ENCODE measurements at regions not wholly inside any gene's neighbourhood (a gene's known extent, or its start where the extent isn't known, plus 50 kb on each side); places are given as distances from the start of the nearest gene placed in this dataset.
"Not testable (repeated sequence)": the region's sequence is repeated elsewhere in the genome, so short reads cannot be mapped to it uniquely, and the experiment has no call there.

DNA sequence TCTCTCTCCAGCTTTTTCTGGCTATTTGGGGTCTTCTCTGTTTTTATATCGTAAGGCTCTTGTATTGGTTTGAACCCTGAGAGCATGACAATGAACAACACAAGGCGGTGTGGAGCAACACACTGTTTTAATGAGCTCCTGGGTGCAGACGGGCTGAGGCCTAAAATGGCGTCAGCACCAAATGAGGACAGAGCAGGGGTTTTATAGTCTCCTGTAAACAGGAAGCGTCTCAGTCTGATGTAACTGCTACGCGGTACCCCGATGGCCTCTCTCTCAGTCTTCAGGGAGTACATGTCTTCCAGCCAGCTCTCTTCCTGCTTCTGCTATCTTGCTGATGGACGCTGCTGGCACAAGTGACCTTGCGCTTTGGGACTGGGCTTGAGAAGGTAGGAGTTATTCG, 95.9 kb upstream of the CCDC71L start:
- H3K27ac ChIP-seq, result no peak overlapping the region
- ATAC-seq, result no peak
- no peak overlapping the region for H3K4me3 ChIP-seq
- 84 to 100% methylated on average over 1 to 11 of the region's 11 CpGs for WGBS, 2 donors (ENCODE audit: low coverage in 1 of 2)
- peaks cover 0 to 8% (median 0%) of the 10 kb centered on the region in 3 donors for H3K4me1 ChIP-seq
- TF ChIP-seq EP300 (IDR thresholded peaks at IDR 0.05) (no peak), POLR2A (IDR thresholded peaks at IDR 0.05) (no peak), CTCF (IDR thresholded peaks at IDR 0.05) (no peak), POLR2AphosphoS5 (IDR thresholded peaks at IDR 0.05) (no peak)
- no peaks in the 10 kb centered on the region for H3K27me3 ChIP-seq
- peaks cover 0 to 7% (median 0%) of the 10 kb centered on the region in 3 donors for H3K9me3 ChIP-seq
- no peaks in the 10 kb centered on the region for H3K36me3 ChIP-seq

GRCh38 chr7:106757846-106758245, 96.9 kb upstream of the CCDC71L start:
- no peak for TF ChIP-seq EP300 (IDR thresholded peaks at IDR 0.05)
- no peak for TF ChIP-seq CTCF (IDR thresholded peaks at IDR 0.05)
- TF ChIP-seq POLR2A (IDR thresholded peaks at IDR 0.05), result no peak
- TF ChIP-seq POLR2AphosphoS5 (IDR thresholded peaks at IDR 0.05), result no peak

GRCh38 chr7:106762845-106763244, 101.9 kb upstream of the CCDC71L start:
- not testable (repeated sequence) for H3K9me3 ChIP-seq

More at GRCh38 chr7:106757846-106758245, 96.9 kb upstream of the CCDC71L start:
- H3K9me3 ChIP-seq, result peaks cover 0 to 7% (median 0%) of the 10 kb centered on the region in 3 donors
- peaks cover 0 to 8% (median 0%) of the 10 kb centered on the region in 3 donors for H3K4me1 ChIP-seq
- WGBS, 2 donors (ENCODE audit: low coverage in 1 of 2), result 13 to 46% methylated on average over 2 of the region's 2 CpGs
- H3K27me3 ChIP-seq, result no peaks in the 10 kb centered on the region
- H3K27ac ChIP-seq, result no peak overlapping the region
- no peak overlapping the region for H3K4me3 ChIP-seq
- H3K36me3 ChIP-seq, result no peaks in the 10 kb centered on the region
- ATAC-seq, result no peak

GRCh38 chr7:106763717-106764116, 101.4 kb upstream of the PIK3CG start:
- Histone ChIP-seq H3K27ac (no peak overlapping the region), H3K36me3 (no peaks in the 10 kb centered on the region), H3K27me3 (no peaks in the 10 kb centered on the region), H3K4me3 (no peak overlapping the region), H3K9me3 (no peaks in the 10 kb centered on the region), H3K4me1 (peaks cover 0 to 28% (median 3%) of the 10 kb centered on the region in 3 donors)
- WGBS, 2 donors (ENCODE audit: low coverage in 1 of 2), result 70% methylated on average over 1 of the region's 2 CpGs; no CpG with 5 or more reads in 1 of the 2 donors
- no peak for TF ChIP-seq POLR2A (IDR thresholded peaks at IDR 0.05)
- no peak for TF ChIP-seq POLR2AphosphoS5 (IDR thresholded peaks at IDR 0.05)
- no peak for TF ChIP-seq EP300 (IDR thresholded peaks at IDR 0.05)
- TF ChIP-seq CTCF (IDR thresholded peaks at IDR 0.05), result no peak
- ATAC-seq, result no peak

More at GRCh38 chr7:106762845-106763244, 101.9 kb upstream of the CCDC71L start:
- not testable (repeated sequence) for H3K27ac ChIP-seq, ATAC-seq, H3K4me3 ChIP-seq, H3K36me3 ChIP-seq, H3K27me3 ChIP-seq
- WGBS, 2 donors (ENCODE audit: low coverage in 1 of 2), result 93 to 100% methylated on average over 1 to 2 of the region's 2 CpGs
- peaks cover 0 to 23% (median 0%) of the 10 kb centered on the region in 3 donors for H3K4me1 ChIP-seq

GRCh38 chr7:106765727-106766355, 99.2 kb upstream of the PIK3CG start:
- no peak overlapping the region for H3K27ac ChIP-seq

More at GRCh38 chr7:106765727-106766355, 99.2 kb upstream of the PIK3CG start:
- Histone ChIP-seq H3K27me3 (no peaks in the 10 kb centered on the region), H3K4me3 (no peak overlapping the region), H3K4me1 (peaks cover 0 to 42% (median 3%) of the 10 kb centered on the region in 3 donors), H3K9me3 (no peaks in the 10 kb centered on the region), H3K36me3 (no peaks in the 10 kb centered on the region)
- TF ChIP-seq EP300 (IDR thresholded peaks at IDR 0.05) (no peak), POLR2A (IDR thresholded peaks at IDR 0.05) (no peak), CTCF (IDR thresholded peaks at IDR 0.05) (no peak), POLR2AphosphoS5 (IDR thresholded peaks at IDR 0.05) (no peak)
- WGBS, 2 donors (ENCODE audit: low coverage in 1 of 2), result 80 to 91% methylated on average over 2 to 4 of the region's 5 CpGs
- ATAC-seq, result no peak

Data from gastroesophageal sphincter (tissue), 4 donors.